Nephron (organoid): ENCODE measurements at regions not wholly inside any gene's neighbourhood (a gene's known extent, or its start where the extent isn't known, plus 50 kb on each side); places are given as distances from the start of the nearest gene placed in this dataset.

Source experiments
- H3K27ac Mint-ChIP-seq, 3 experiments: 2 replicates each; pipeline ENCODE4 v1.8.0; 2020; ENCODE audit warnings: mixed read lengths in 3 of 3, mild to moderate bottlenecking in 2 of 3, moderate library complexity in 1 of 3
- H3K27me3 Mint-ChIP-seq: 2 replicates; pipeline ENCODE4 v1.8.0; 2021; ENCODE audit warnings: low read depth, mild to moderate bottlenecking, moderate library complexity, mixed read lengths
- H3K36me3 Mint-ChIP-seq: 2 replicates; pipeline ENCODE4 v1.8.0; 2020; ENCODE audit warnings: low read depth, mixed read lengths
- H3K4me1 Mint-ChIP-seq: 2 replicates; pipeline ENCODE4 v1.8.0; 2020; ENCODE audit warnings: mixed read lengths
- H3K4me3 Mint-ChIP-seq, 3 experiments: 2 replicates each; pipeline ENCODE4 v1.8.0; 2020; ENCODE audit warnings: mild to moderate bottlenecking in 3 of 3, mixed read lengths in 3 of 3, moderate library complexity in 2 of 3
- H3K9me3 Mint-ChIP-seq: 2 replicates; pipeline ENCODE4 v1.8.0; 2020; ENCODE audit warnings: mixed read lengths
- TF ChIP-seq, protein P1 (sequence below), 3 experiments: fragments of 200-600 bp; sonication (generic); IDR thresholded peaks; one replicate each; pipeline ENCODE4 v1.5.0; 2021; ENCODE audit warnings: antibody characterized with exemption in 3 of 3; ENCODE audit not compliant: unreplicated experiment in 3 of 3

DNA sequence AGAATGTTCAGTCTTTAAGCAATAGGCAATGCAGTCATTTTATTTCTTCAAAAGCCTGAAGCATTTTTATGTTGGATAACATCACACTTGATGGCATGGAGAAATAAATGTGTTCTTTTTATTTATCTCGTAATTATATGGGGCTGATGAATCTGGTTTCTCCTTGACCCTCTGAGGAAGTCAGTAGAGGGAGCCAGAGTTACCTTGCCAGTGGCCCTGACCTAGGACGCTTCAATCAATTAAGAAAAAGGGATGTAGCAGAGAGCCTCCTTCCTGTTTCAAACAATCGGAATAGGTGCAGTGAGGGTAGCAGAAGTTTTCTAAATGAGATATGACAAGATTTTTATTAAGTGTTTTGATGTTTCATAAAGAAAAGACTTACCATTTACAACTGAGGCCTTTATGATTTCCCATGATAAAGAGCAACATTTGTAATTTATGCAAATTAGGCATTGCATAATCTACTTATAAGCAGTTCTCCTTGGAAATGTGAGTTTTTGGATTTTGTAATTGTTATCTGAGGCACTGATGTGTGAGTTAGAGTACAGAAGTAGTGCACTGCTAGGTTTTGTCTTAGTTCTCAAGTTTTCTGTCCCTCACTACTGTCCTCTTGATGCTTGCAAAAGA lies 129.1 kb downstream of the RAP2B start:
- Mint-ChIP-seq H3K9me3 (no peaks in the 10 kb centered on the region), H3K4me3 (no peak overlapping the region), H3K27ac (no peak overlapping the region), H3K36me3 (no peaks in the 10 kb centered on the region), H3K4me1 (peaks cover 5% of the 10 kb centered on the region), H3K27me3 (no peaks in the 10 kb centered on the region)
- TF ChIP-seq, protein P1, sequence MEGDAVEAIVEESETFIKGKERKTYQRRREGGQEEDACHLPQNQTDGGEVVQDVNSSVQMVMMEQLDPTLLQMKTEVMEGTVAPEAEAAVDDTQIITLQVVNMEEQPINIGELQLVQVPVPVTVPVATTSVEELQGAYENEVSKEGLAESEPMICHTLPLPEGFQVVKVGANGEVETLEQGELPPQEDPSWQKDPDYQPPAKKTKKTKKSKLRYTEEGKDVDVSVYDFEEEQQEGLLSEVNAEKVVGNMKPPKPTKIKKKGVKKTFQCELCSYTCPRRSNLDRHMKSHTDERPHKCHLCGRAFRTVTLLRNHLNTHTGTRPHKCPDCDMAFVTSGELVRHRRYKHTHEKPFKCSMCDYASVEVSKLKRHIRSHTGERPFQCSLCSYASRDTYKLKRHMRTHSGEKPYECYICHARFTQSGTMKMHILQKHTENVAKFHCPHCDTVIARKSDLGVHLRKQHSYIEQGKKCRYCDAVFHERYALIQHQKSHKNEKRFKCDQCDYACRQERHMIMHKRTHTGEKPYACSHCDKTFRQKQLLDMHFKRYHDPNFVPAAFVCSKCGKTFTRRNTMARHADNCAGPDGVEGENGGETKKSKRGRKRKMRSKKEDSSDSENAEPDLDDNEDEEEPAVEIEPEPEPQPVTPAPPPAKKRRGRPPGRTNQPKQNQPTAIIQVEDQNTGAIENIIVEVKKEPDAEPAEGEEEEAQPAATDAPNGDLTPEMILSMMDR (IDR thresholded peaks at IDR 0.05; ENCODE audit: unreplicated experiment in 3 of 3) = peak; percentile 24 to 33 (median 28)

GRCh38 chr3:153293265-153293664 lies 131.2 kb downstream of the RAP2B start:
- Mint-ChIP-seq H3K27ac (no peak overlapping the region), H3K4me1 (peaks cover 5% of the 10 kb centered on the region), H3K9me3 (no peaks in the 10 kb centered on the region), H3K36me3 (no peaks in the 10 kb centered on the region), H3K27me3 (no peaks in the 10 kb centered on the region), H3K4me3 (no peak overlapping the region)
- TF ChIP-seq, protein P1 (IDR thresholded peaks at IDR 0.05; ENCODE audit: unreplicated experiment in 3 of 3) = no peak

DNA sequence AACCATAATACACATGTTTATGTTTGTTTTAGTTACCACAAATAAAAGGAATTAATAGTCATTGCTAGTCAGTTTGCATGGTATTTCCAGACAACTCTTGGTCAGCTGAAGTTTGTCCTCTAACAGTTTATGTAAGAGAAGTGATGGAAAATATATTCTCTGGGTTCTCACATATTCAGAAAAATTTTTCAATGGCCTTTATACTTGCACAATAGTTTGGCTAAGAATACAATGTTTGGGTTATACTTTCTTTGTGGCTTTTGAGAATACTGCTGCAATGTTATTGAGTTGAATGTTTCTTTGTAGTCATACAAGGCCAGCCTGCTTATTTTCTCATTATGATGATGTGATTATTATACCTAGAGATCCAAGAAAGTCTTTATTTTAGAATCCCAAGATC lies 133.9 kb downstream of the RAP2B start:
- Mint-ChIP-seq H3K27me3 (no peaks in the 10 kb centered on the region), H3K9me3 (no peaks in the 10 kb centered on the region), H3K27ac (no peak overlapping the region), H3K4me3 (no peak overlapping the region), H3K36me3 (no peaks in the 10 kb centered on the region), H3K4me1 (no peaks in the 10 kb centered on the region)
- TF ChIP-seq, protein P1 (IDR thresholded peaks at IDR 0.05; ENCODE audit: unreplicated experiment in 3 of 3) = no peak

DNA sequence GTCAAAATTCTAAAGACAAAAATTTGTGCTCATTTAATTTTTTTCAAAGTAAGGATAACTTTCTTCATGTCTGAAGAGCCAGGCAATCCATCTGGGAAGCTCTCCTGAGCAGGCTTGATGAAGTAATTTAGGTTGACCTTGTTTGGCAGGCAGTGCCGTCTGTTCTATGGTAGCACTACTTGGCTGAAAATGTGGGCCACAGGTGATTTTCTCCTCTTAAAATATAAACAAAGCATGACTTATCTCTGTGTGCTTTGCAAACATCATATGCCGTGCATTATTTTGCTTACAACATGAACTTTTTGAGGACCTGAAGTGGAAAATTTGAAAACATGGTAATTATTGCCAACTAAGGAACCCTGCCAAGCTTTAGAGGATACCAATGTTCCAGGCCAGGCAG lies 143.2 kb downstream of the RAP2B start:
- Mint-ChIP-seq H3K4me1 (peaks cover 10% of the 10 kb centered on the region), H3K36me3 (no peaks in the 10 kb centered on the region), H3K27me3 (no peaks in the 10 kb centered on the region), H3K4me3 (no peak overlapping the region), H3K27ac (no peak overlapping the region), H3K9me3 (no peaks in the 10 kb centered on the region)
- TF ChIP-seq, protein P1 (IDR thresholded peaks at IDR 0.05; ENCODE audit: unreplicated experiment in 3 of 3) = no peak

DNA sequence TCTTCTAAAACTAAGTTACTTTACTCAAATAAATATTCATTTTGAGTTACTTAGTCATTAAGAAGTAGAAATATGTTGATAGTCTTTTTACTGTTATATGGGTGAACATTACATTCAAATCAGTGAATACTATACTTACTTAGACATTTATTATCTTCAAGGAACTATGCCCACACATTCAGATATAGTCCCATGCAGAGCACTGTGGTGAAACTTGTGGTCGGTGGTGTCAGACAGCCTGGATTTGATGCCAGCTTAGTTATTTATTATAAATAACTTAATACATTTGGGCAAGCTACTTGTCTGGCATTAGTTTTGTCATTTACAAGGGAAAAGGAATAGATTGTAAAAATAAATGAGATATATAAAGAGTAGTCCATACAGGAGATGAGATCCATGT lies 149.5 kb downstream of the RAP2B start:
- Mint-ChIP-seq H3K36me3 (no peaks in the 10 kb centered on the region), H3K27me3 (no peaks in the 10 kb centered on the region), H3K9me3 (no peaks in the 10 kb centered on the region), H3K27ac (no peak overlapping the region), H3K4me1 (no peaks in the 10 kb centered on the region), H3K4me3 (no peak overlapping the region)
- TF ChIP-seq, protein P1 (IDR thresholded peaks at IDR 0.05; ENCODE audit: unreplicated experiment in 3 of 3) = no peak

- Mint-ChIP-seq H3K36me3 (no peaks in the 10 kb centered on the region), H3K27me3 (no peaks in the 10 kb centered on the region), H3K27ac (no peak overlapping the region), H3K4me3 (no peak overlapping the region), H3K4me1 (no peaks in the 10 kb centered on the region), H3K9me3 (peaks cover 3% of the 10 kb centered on the region)
- TF ChIP-seq, protein P1 (IDR thresholded peaks at IDR 0.05; ENCODE audit: unreplicated experiment in 3 of 3) = no peak
Observed at GRCh38 chr3:153313302-153313965, 151.4 kb downstream of the RAP2B start.
